Superior temporal gyrus (tissue), 1 donor: ENCODE measurements at regions not wholly inside any gene's neighbourhood (a gene's known extent, or its start where the extent isn't known, plus 50 kb on each side); places are given as distances from the start of the nearest gene placed in this dataset.

Experiments used
- DNase-seq: peaks from one replicate; pipeline ENCODE4 v3.0.0-alpha.2; 2016; ENCODE audit errors: extremely low spot score

- no peak for DNase-seq
Observed at GRCh38 chr11:70763606-70764005, 365.3 kb downstream of the CTTN start.

DNA sequence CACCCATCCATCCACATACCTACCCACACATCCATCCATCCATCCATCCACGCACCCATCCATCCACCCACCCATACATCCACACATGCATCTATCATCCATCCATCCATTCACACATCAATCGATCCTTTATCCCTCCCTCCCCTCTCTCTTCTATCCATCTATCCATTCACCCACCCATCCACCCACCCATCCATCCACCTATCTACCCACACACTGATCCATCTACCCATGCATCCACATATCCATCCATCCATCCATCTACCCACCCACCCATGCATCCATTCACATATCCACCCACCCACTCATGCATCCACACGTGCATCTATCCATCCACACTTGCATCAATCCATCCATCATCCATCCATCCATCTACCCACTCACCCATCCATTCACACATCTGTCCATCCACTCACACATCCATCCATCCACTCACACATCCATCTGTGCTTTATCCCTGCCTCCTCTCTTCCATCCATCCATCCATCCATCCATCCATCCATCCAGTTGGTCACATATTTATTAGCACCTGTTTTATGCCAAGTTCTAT lies 366.1 kb downstream of the CTTN start:
- no peak for DNase-seq

GRCh38 chr11:70766901-70767300 lies 368.6 kb downstream of the CTTN start:
- DNase-seq, result no peak

GRCh38 chr11:70768346-70769095 lies 370.2 kb downstream of the CTTN start:
- no peak for DNase-seq

- no peak for DNase-seq
Observed at GRCh38 chr11:70769106-70769505, 370.8 kb downstream of the CTTN start.

GRCh38 chr11:70769521-70769920 lies 371.2 kb downstream of the CTTN start:
- DNase-seq, result no peak

GRCh38 chr11:70771099-70771885 lies 373.0 kb downstream of the CTTN start:
- DNase-seq, result no peak

DNA sequence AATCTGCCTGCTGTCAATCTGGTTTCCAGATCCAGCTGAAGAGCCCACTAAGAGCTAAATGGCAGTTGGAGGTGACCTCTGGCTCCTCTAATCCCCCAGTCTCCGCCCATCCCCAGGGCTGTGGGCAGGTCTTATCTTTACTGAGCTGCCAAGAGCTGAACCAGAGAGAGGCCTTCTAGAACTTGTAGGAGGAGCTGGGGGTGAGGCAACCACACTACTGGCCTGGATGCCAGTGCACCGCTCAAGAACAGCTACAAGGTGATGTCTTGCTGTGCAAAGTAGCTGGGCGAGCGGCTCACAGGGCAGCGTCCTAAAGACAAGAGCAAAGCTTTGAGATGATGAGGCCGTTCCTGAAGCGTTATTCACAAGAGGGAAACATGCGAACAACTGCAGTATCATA lies 374.6 kb downstream of the CTTN start:
- DNase-seq, result no peak

DNA sequence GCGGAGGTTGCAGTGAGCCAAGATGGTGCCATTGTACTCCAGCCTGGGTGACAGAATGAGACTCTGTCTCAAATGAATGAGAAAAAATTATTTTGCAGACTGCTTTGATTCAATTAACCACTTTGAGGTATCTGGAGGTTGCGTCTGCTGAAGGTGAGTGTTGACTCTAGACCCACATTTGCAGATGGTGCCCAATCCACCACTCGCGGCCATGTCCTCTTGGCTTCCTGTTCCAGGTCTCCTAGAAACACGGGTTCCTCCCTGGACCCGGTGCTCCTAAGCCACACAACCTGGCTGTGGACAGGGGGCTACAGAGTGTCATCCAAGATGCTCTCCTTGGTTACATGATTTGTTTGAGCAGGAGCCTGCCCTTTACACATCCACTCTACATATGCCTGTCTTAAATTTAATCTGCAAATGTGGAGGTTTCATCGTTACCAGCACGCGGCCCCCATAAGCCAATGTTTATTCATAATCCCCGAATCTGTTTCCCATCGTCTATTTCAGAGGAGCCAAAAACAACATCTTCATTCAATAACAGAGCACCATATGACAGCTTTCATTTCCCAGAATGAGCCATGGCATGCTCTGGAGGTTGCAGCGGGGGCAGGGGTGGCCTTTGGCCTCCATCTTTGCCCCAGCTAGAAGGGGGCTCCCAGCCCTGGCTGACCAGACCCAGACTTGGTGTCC lies 377.2 kb downstream of the CTTN start:
- DNase-seq, result no peak

GRCh38 chr11:70776914-70777532 lies 378.7 kb downstream of the CTTN start:
- DNase-seq, result no peak

DNA sequence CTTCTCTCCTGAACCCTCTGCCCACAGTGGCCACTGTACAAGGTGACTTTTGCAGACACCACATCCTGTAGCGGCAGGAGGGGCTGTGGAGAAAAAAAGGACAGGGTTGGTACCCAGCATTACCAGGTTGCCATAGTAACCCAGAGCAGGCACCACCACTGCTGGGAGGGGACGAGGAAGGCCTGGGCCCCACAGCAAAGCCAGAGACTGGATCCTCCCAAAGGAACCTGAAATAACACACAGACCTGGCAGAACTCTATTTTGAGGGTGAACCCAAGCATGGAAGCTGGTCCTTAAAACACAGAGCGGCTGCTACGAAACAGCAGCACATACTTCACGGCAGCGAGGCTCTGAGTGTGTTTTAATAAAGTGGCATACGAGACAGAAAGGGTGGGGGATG lies 380.6 kb downstream of the CTTN start:
- DNase-seq, result no peak

- no peak for DNase-seq
Observed at GRCh38 chr11:70779433-70780245, 381.3 kb downstream of the CTTN start.

DNA sequence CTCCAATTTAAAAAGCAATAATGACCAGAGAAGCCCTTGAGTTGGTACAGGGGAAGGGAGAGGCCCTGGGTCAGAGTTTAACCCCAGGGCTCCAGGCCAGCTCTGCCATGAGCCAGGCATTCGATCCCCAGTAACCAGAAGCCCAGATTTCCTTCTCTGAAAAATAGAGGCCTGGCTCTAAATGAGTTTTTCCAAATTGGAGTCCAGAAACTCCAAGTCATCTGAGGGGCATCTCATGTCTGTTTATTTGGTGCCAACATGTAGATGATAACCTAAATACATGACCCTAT lies 381.9 kb downstream of the CTTN start:
- DNase-seq, result no peak

GRCh38 chr11:70782401-70782913 lies 384.1 kb downstream of the CTTN start:
- no peak for DNase-seq

GRCh38 chr11:70783356-70783755 lies 385.0 kb downstream of the CTTN start:
- DNase-seq, result no peak

GRCh38 chr11:70783821-70784220 lies 385.5 kb downstream of the CTTN start:
- DNase-seq, result no peak

- no peak for DNase-seq
Observed at GRCh38 chr11:70785372-70785771, 387.0 kb downstream of the CTTN start.

DNA sequence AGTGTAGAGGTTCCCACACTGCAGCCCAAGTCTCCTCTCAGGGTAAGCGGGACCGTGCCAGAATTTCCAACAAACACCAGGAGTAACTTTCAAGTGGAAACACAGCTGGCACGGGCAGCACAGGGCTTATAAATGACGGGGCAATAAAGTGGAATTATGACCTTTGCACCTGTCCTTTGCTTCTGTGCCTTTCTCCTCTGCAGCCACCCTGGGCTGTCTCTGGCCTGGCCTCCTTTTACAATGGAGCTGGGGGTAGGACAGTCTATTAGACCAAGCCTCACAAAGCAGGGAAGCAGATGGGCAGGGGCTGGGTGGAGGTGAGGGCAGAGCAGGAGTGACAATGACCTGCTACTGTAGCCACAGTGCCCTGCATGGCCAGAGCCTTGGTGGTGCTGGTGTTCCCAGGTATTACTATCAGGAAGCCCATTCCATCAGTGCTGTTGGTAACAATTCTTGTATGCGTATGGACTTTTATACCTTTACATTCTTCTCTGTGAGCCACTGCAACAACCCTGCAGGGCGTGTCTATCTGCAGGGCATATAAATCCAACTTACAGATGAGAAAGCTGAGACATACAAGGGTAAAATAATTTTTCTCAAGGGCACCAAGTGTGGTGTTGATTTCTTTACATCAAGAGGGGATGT lies 387.8 kb downstream of the CTTN start:
- no peak for DNase-seq

GRCh38 chr11:70788248-70789022 lies 390.1 kb downstream of the CTTN start:
- no peak for DNase-seq
